Epithelial cell of prostate (primary cell): ENCODE measurements at regions not wholly inside any gene's neighbourhood (a gene's known extent, or its start where the extent isn't known, plus 50 kb on each side); places are given as distances from the start of the nearest gene placed in this dataset.

Experiments used
- DNase-seq: peaks from one replicate; pipeline ENCODE4 v3.0.0-alpha.2; 2011; ENCODE audit warnings: low read depth, low spot score
- H3K27ac ChIP-seq: fragments of 450-650 bp; 2 replicates; pipeline ENCODE4 v1.5.1; 2017; ENCODE audit warnings: mild to moderate bottlenecking

- H3K27ac ChIP-seq: no peak overlapping the region
- no peak for DNase-seq
These were observed 55.0 kb downstream of the GPR6 start for GRCh38 chr6:110033101-110033500.

- no peak for DNase-seq
- no peak overlapping the region for H3K27ac ChIP-seq
These were observed 55.9 kb downstream of the GPR6 start for GRCh38 chr6:110033749-110034666.

GRCh38 chr6:110034667-110035036, 56.5 kb downstream of the GPR6 start:
- no peak for DNase-seq

GRCh38 chr6:110035321-110035720, 57.2 kb downstream of the GPR6 start:
- DNase-seq: no peak
- no peak overlapping the region for H3K27ac ChIP-seq

More at GRCh38 chr6:110034667-110035036, 56.5 kb downstream of the GPR6 start:
- H3K27ac ChIP-seq: no peak overlapping the region

GRCh38 chr6:110036408-110037302, 58.5 kb downstream of the GPR6 start:
- no peak for DNase-seq

GRCh38 chr6:110037726-110038295, 59.7 kb downstream of the GPR6 start:
- H3K27ac ChIP-seq: no peak overlapping the region
- DNase-seq: no peak

More at GRCh38 chr6:110036408-110037302, 58.5 kb downstream of the GPR6 start:
- no peak overlapping the region for H3K27ac ChIP-seq

- DNase-seq: peak; percentile 31
- H3K27ac ChIP-seq: no peak overlapping the region
These were observed 61.4 kb downstream of the GPR6 start for GRCh38 chr6:110039364-110039980.

- no peak for DNase-seq
These were observed 61.9 kb downstream of the GPR6 start for GRCh38 chr6:110039981-110040383.

GRCh38 chr6:110040716-110041115, 62.6 kb downstream of the GPR6 start:
- no peak overlapping the region for H3K27ac ChIP-seq
- no peak for DNase-seq

More at GRCh38 chr6:110039981-110040383, 61.9 kb downstream of the GPR6 start:
- H3K27ac ChIP-seq: no peak overlapping the region

GRCh38 chr6:110041126-110041525, 63.0 kb downstream of the GPR6 start:
- no peak overlapping the region for H3K27ac ChIP-seq
- DNase-seq: no peak

- DNase-seq: no peak
- H3K27ac ChIP-seq: no peak overlapping the region
These were observed 63.7 kb downstream of the GPR6 start for GRCh38 chr6:110041830-110042229.

- no peak for DNase-seq
- no peak overlapping the region for H3K27ac ChIP-seq
These were observed 64.7 kb downstream of the GPR6 start for GRCh38 chr6:110042670-110043296.

GRCh38 chr6:110043366-110043994, 65.4 kb downstream of the GPR6 start:
- no peak for DNase-seq

GRCh38 chr6:110044096-110044495, 66.0 kb downstream of the GPR6 start:
- no peak overlapping the region for H3K27ac ChIP-seq
- DNase-seq: no peak

More at GRCh38 chr6:110043366-110043994, 65.4 kb downstream of the GPR6 start:
- no peak overlapping the region for H3K27ac ChIP-seq

GRCh38 chr6:110044622-110045021, 66.5 kb downstream of the GPR6 start:
- no peak for DNase-seq
- H3K27ac ChIP-seq: no peak overlapping the region

- no peak overlapping the region for H3K27ac ChIP-seq
- DNase-seq: no peak
These were observed 70.2 kb downstream of the GPR6 start for GRCh38 chr6:110048221-110048875.

- DNase-seq: no peak
- H3K27ac ChIP-seq: no peak overlapping the region
These were observed 71.8 kb downstream of the GPR6 start for GRCh38 chr6:110049696-110050439.
